HEK293 (cell line): ENCODE measurements at regions not wholly inside any gene's neighbourhood (a gene's known extent, or its start where the extent isn't known, plus 50 kb on each side); places are given as distances from the start of the nearest gene placed in this dataset.

Source experiments
- CTCF ChIA-PET: fragments of 350-600 bp; formaldehyde crosslinking; extraction: SDS; loops from one replicate; lab custom pipeline; 2021; ENCODE audit warnings: antibody characterized with exemption; lab: Yijun Ruan, JAX
- POLR2A ChIA-PET: fragments of 300-600 bp; formaldehyde crosslinking; extraction: SDS; loops from one replicate; lab custom pipeline; 2020; ENCODE audit warnings: antibody characterized with exemption, inconsistent platforms; lab: Yijun Ruan, JAX
- H3K27ac ChIP-seq: fragments of 200-500 bp; sonication (Bioruptor generic); 2 replicates; pipeline ENCODE4 v1.5.1; 2014; ENCODE audit warnings: low read depth, low read length, control low read depth, inconsistent platforms; ENCODE audit errors: extremely low read depth
- H3K36me3 ChIP-seq, 2 experiments: fragments of 200-500 bp in 1 of 2; sonication (Bioruptor generic) in 1 of 2; 1 replicate in 1 of 2; 2 replicates in 1 of 2; pipeline ENCODE4 v1.5.1; 2014 to 2017; ENCODE audit warnings: inconsistent platforms in 2 of 2, low read length in 2 of 2; ENCODE audit not compliant: control insufficient read depth in 2 of 2, insufficient read depth in 1 of 2
- H3K4me1 ChIP-seq: fragments of 200-500 bp; sonication (Bioruptor generic); 2 replicates; pipeline ENCODE4 v1.5.1; 2014; ENCODE audit warnings: mild to moderate bottlenecking, low read length, inconsistent platforms; ENCODE audit not compliant: control insufficient read depth, insufficient read depth
- H3K4me3 ChIP-seq: 2 replicates; pipeline ENCODE4 v1.5.1; 2011; ENCODE audit warnings: low read depth, mild to moderate bottlenecking, control low read depth, low read length, moderate library complexity
- H3K9me3 ChIP-seq: fragments of 200-500 bp; sonication (Bioruptor generic); 2 replicates; pipeline ENCODE4 v1.5.1; 2014; ENCODE audit warnings: low read depth, low read length, inconsistent platforms; ENCODE audit not compliant: control insufficient read depth, insufficient read depth
- EGR2 ChIP-seq: fragments of 450-650 bp; formaldehyde crosslinking; IDR thresholded peaks from 2 replicates; pipeline ENCODE4 v1.5.1; 2016; ENCODE audit warnings: low read depth, missing biosample characterization, missing genetic modification characterization
- KLF16 ChIP-seq: fragments of 450-650 bp; formaldehyde crosslinking; IDR thresholded peaks from 2 replicates; pipeline ENCODE4 v1.5.1; 2017; ENCODE audit warnings: missing biosample characterization, missing genetic modification characterization
- MYNN ChIP-seq: fragments of 450-650 bp; formaldehyde crosslinking; IDR thresholded peaks from 2 replicates; pipeline ENCODE4 v1.5.1; 2016; ENCODE audit warnings: missing biosample characterization, missing genetic modification characterization, borderline replicate concordance
- PRDM2 ChIP-seq: fragments of 450-650 bp; formaldehyde crosslinking; IDR thresholded peaks from 2 replicates; pipeline ENCODE4 v1.5.1; 2016; ENCODE audit warnings: missing biosample characterization, missing genetic modification characterization, borderline replicate concordance
- PRDM4 ChIP-seq: fragments of 450-650 bp; formaldehyde crosslinking; IDR thresholded peaks from 2 replicates; pipeline ENCODE4 v1.5.1; 2017; ENCODE audit warnings: missing biosample characterization, missing genetic modification characterization
- REPIN1 ChIP-seq: fragments of 450-650 bp; formaldehyde crosslinking; IDR thresholded peaks from 2 replicates; pipeline ENCODE4 v1.5.1; 2017; ENCODE audit warnings: missing biosample characterization, missing genetic modification characterization, low read depth
- ZFP37 ChIP-seq: fragments of 450-650 bp; formaldehyde crosslinking; IDR thresholded peaks from 2 replicates; pipeline ENCODE4 v1.5.1; 2016; ENCODE audit warnings: missing biosample characterization, missing genetic modification characterization
- ZIC2 ChIP-seq: fragments of 450-650 bp; formaldehyde crosslinking; IDR thresholded peaks from 2 replicates; pipeline ENCODE4 v1.5.1; 2016; ENCODE audit warnings: missing biosample characterization, missing genetic modification characterization
- ZNF174 ChIP-seq: fragments of 450-650 bp; formaldehyde crosslinking; IDR thresholded peaks from 2 replicates; pipeline ENCODE4 v1.5.0; 2017; ENCODE audit warnings: missing biosample characterization, mild to moderate bottlenecking, missing genetic modification characterization
- ZNF24 ChIP-seq: fragments of 450-650 bp; formaldehyde crosslinking; IDR thresholded peaks from 2 replicates; pipeline ENCODE4 v1.5.1; 2016; ENCODE audit warnings: missing biosample characterization, missing genetic modification characterization
- ZNF394 ChIP-seq: fragments of 450-650 bp; formaldehyde crosslinking; IDR thresholded peaks from 2 replicates; pipeline ENCODE4 v1.5.1; 2016; ENCODE audit warnings: missing biosample characterization, missing genetic modification characterization, mild to moderate bottlenecking, moderate library complexity, borderline replicate concordance
- ZNF518A ChIP-seq: fragments of 450-650 bp; formaldehyde crosslinking; conservative IDR thresholded peaks from 2 replicates; pipeline ENCODE4 v1.5.1; 2016; ENCODE audit warnings: low read depth, missing biosample characterization, missing genetic modification characterization
- ZNF530 ChIP-seq: fragments of 450-650 bp; formaldehyde crosslinking; IDR thresholded peaks from 2 replicates; pipeline ENCODE4 v1.5.1; 2016; ENCODE audit warnings: low read depth, missing biosample characterization, missing genetic modification characterization
- ZNF544 ChIP-seq: fragments of 450-650 bp; formaldehyde crosslinking; IDR thresholded peaks from 2 replicates; pipeline ENCODE4 v1.5.0; 2017; ENCODE audit warnings: missing biosample characterization, missing genetic modification characterization
- ZNF571 ChIP-seq: fragments of 450-650 bp; formaldehyde crosslinking; IDR thresholded peaks from 2 replicates; pipeline ENCODE4 v1.5.0; 2017; ENCODE audit warnings: missing biosample characterization, missing genetic modification characterization
- ZNF624 ChIP-seq: fragments of 450-650 bp; formaldehyde crosslinking; IDR thresholded peaks from 2 replicates; pipeline ENCODE4 v1.5.1; 2017; ENCODE audit warnings: missing biosample characterization, missing genetic modification characterization
- ZNF660 ChIP-seq: fragments of 450-650 bp; IDR thresholded peaks from 2 replicates; pipeline ENCODE4 v1.5.1; 2018; ENCODE audit warnings: missing biosample characterization, mild to moderate bottlenecking, missing genetic modification characterization
- ZNF76 ChIP-seq: fragments of 450-650 bp; formaldehyde crosslinking; IDR thresholded peaks from 2 replicates; pipeline ENCODE4; 2016; ENCODE audit warnings: low read depth, missing biosample characterization, missing genetic modification characterization, borderline replicate concordance
- ZNF791 ChIP-seq: fragments of 450-650 bp; formaldehyde crosslinking; IDR thresholded peaks from 2 replicates; pipeline ENCODE4 v1.5.1; 2016; ENCODE audit warnings: missing biosample characterization, missing genetic modification characterization

GRCh38 chr4:175882891-175883290 is 70.8 kb upstream of the GPM6A start:
- CTCF ChIA-PET = interaction anchor here (0.9 kb wide), 1 partner anchor 8 kb away, joined by 3 read pairs; no protein-coding TSS in a partner anchor
- POLR2A ChIA-PET = no interaction called here
- Histone ChIP-seq H3K9me3 (no peaks in the 10 kb centered on the region), H3K36me3 (no peaks in the 10 kb centered on the region), H3K4me3 (no peak overlapping the region), H3K27ac (no peak overlapping the region), H3K4me1 (no peaks in the 10 kb centered on the region)
- TF ChIP-seq PRDM4 = no peak

GRCh38 chr4:175884048-175884447 is 72.0 kb upstream of the GPM6A start:
- no peak overlapping the region for H3K27ac ChIP-seq
- ChIA-PET CTCF (no interaction called here), POLR2A (no interaction called here)
- no peak for TF ChIP-seq ZNF624 (tag by site-specific recombination)
- no peak for TF ChIP-seq ZNF660 (tag by site-specific recombination)
- TF ChIP-seq ZNF174 (tag by site-specific recombination) = no peak
- no peaks in the 10 kb centered on the region for H3K4me1 ChIP-seq
- no peak overlapping the region for H3K4me3 ChIP-seq
- H3K9me3 ChIP-seq = no peaks in the 10 kb centered on the region
- H3K36me3 ChIP-seq = no peaks in the 10 kb centered on the region

- Histone ChIP-seq H3K4me3 (no peak overlapping the region), H3K36me3 (no peaks in the 10 kb centered on the region), H3K4me1 (no peaks in the 10 kb centered on the region), H3K9me3 (no peaks in the 10 kb centered on the region), H3K27ac (no peak overlapping the region)
- ChIA-PET CTCF (interaction anchor here (0.6 to 1.1 kb wide), 5 partner anchors 9 to 1130 kb away, joined by 3 read pairs; no protein-coding TSS in a partner anchor), POLR2A (no interaction called here)
- TF ChIP-seq MYNN (tag by site-specific recombination) = no peak
- no peak for TF ChIP-seq ZFP37 (tag by site-specific recombination)
- TF ChIP-seq PRDM2 (tag by site-specific recombination) = no peak
- TF ChIP-seq ZNF530 = no peak
- TF ChIP-seq KLF16 = no peak
- TF ChIP-seq ZNF571 (tag by site-specific recombination) = no peak
- no peak for TF ChIP-seq ZNF24 (tag by site-specific recombination)
- no peak for TF ChIP-seq ZNF76 (tag by site-specific recombination)
- TF ChIP-seq EGR2 (tag by site-specific recombination) = no peak
- no peak for TF ChIP-seq ZNF791
- no peak for TF ChIP-seq ZIC2 (tag by site-specific recombination)
- TF ChIP-seq ZNF518A (tag by site-specific recombination) = no peak
- no peak for TF ChIP-seq ZNF544 (tag by site-specific recombination)
- no peak for TF ChIP-seq REPIN1 (tag by site-specific recombination)
- TF ChIP-seq ZNF394 (tag by site-specific recombination) = no peak
Measured at GRCh38 chr4:175891231-175891630, 79.2 kb upstream of the GPM6A start.
